ENCODE measurements at regions not wholly inside any gene's neighbourhood (a gene's known extent, or its start where the extent isn't known, plus 50 kb on each side); places are given as distances from the start of the nearest gene placed in this dataset.

- no peak for TF ChIP-seq ZNF347 (CRISPR knock-in tag; IDR thresholded peaks at IDR 0.05; ENCODE audit: low read depth)
- no peak for TF ChIP-seq JUND (IDR thresholded peaks at IDR 0.05; ENCODE audit: borderline replicate concordance, low read depth, low read length)
- no peak for TF ChIP-seq JUND (tag; IDR thresholded peaks at IDR 0.05; ENCODE audit: borderline replicate concordance, low read depth, low read length)
- no peak for TF ChIP-seq NCOA6 (IDR thresholded peaks at IDR 0.05)
- TF ChIP-seq ZNF586 (CRISPR knock-in tag; conservative IDR thresholded peaks at IDR 0.05) = no peak
- TF ChIP-seq ZC3H4 (CRISPR knock-in tag; IDR thresholded peaks at IDR 0.05; ENCODE audit: borderline replicate concordance) = no peak
- no peak for TF ChIP-seq ELK3 (CRISPR knock-in tag; IDR thresholded peaks at IDR 0.05)
- no peak for TF ChIP-seq PATZ1 (CRISPR knock-in tag; IDR thresholded peaks at IDR 0.05; ENCODE audit: borderline replicate concordance)
- TF ChIP-seq SMAD4 (CRISPR knock-in tag; conservative IDR thresholded peaks at IDR 0.05) = no peak
- no peak for TF ChIP-seq E2F6 (IDR thresholded peaks at IDR 0.05; ENCODE audit: borderline replicate concordance in 1 of 2, extremely low read depth in 1 of 2, insufficient read depth in 1 of 2, insufficient read length in 1 of 2, low read depth in 1 of 2, low read length in 1 of 2, poor library complexity in 1 of 2, severe bottlenecking in 1 of 2)
- TF ChIP-seq TEAD2 (tag; IDR thresholded peaks at IDR 0.05) = no peak
Measured at GRCh38 chr13:75149776-75150175, 332.2 kb downstream of the TBC1D4 start (continued).

Data from K562 (cell line).